SU-DHL-6 (cell line): ENCODE measurements at regions not wholly inside any gene's neighbourhood (a gene's known extent, or its start where the extent isn't known, plus 50 kb on each side); places are given as distances from the start of the nearest gene placed in this dataset.
"Not testable (repeated sequence)": the region's sequence is repeated elsewhere in the genome, so short reads cannot be mapped to it uniquely, and the experiment has no call there.

ENCODE experiments used
- CTCF ChIP-seq: fragments of 200-600 bp; sonication (generic); IDR thresholded peaks from one replicate; pipeline ENCODE4 v1.5.1; 2017; ENCODE audit warnings: antibody characterized with exemption, mild to moderate bottlenecking, low read length, moderate library complexity; ENCODE audit not compliant: insufficient read depth, poor library complexity, severe bottlenecking
- EZH2phosphoT487 ChIP-seq: fragments of 200-600 bp; sonication (generic), shearing (Covaris generic); conservative IDR thresholded peaks from 2 replicates; pipeline ENCODE4 v1.6.1; 2018; ENCODE audit warnings: mild to moderate bottlenecking, antibody characterized with exemption, low read length, moderate library complexity, mixed read lengths

DNA sequence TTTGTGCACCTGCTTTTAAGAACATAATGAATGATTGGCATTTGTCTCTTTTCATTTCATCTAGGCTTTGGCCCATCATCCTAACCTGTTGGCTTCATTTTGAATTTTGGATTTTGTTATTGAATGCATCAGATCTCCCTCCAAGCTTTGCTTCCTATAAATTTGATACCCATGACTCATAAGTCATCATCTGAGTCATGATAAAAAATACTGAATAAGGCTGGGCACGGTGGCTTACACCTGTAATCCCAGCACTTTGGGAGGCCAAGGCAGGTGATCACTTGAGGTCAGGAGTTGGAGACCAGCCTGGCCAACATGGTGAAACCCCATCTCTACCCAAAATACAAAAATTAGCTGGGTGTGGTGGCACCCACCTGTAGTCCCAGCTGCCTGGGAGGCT, 139.5 kb upstream of the CRHR1 start:
- not testable (repeated sequence) for TF ChIP-seq CTCF, EZH2phosphoT487
